LNCaP clone FGC (cell line): ENCODE measurements at regions not wholly inside any gene's neighbourhood (a gene's known extent, or its start where the extent isn't known, plus 50 kb on each side); places are given as distances from the start of the nearest gene placed in this dataset.

Experiments used
- DNase-seq: peaks from one replicate; pipeline ENCODE4 v3.0.0-alpha.2; 2011; ENCODE audit warnings: low read depth
- H3K4me3 ChIP-seq: 2 replicates; pipeline ENCODE4 v1.5.1; 2011; ENCODE audit warnings: mild to moderate bottlenecking, low read depth, low read length, control low read depth
- CTCF ChIP-seq: IDR thresholded peaks from 2 replicates; pipeline ENCODE4 v1.5.1; 2012; ENCODE audit warnings: mild to moderate bottlenecking; ENCODE audit not compliant: control insufficient read depth, insufficient read depth; ENCODE audit errors: extremely low read depth

- no peak for TF ChIP-seq CTCF
- no peak overlapping the region for H3K4me3 ChIP-seq
- DNase-seq = no peak
Measured at GRCh38 chr12:28827861-28828260, 321.2 kb upstream of the FAR2 start.

GRCh38 chr12:28828318-28828717, 320.8 kb upstream of the FAR2 start:
- no peak for DNase-seq
- TF ChIP-seq CTCF = no peak
- no peak overlapping the region for H3K4me3 ChIP-seq

GRCh38 chr12:28830491-28830890, 318.6 kb upstream of the FAR2 start:
- H3K4me3 ChIP-seq = no peak overlapping the region
- no peak for DNase-seq
- no peak for TF ChIP-seq CTCF

GRCh38 chr12:28844718-28845117, 304.4 kb upstream of the FAR2 start:
- no peak overlapping the region for H3K4me3 ChIP-seq
- DNase-seq = no peak
- no peak for TF ChIP-seq CTCF

- TF ChIP-seq CTCF = no peak
- no peak overlapping the region for H3K4me3 ChIP-seq
- DNase-seq = no peak
Measured at GRCh38 chr12:28851781-28852180, 297.3 kb upstream of the FAR2 start.

- no peak overlapping the region for H3K4me3 ChIP-seq
- no peak for DNase-seq
- no peak for TF ChIP-seq CTCF
Measured at GRCh38 chr12:28855761-28856310, 293.2 kb upstream of the FAR2 start.

- TF ChIP-seq CTCF = no peak
- DNase-seq = no peak
- no peak overlapping the region for H3K4me3 ChIP-seq
Measured at GRCh38 chr12:28857369-28857768, 291.7 kb upstream of the FAR2 start.
